ENCODE measurements at regions not wholly inside any gene's neighbourhood (a gene's known extent, or its start where the extent isn't known, plus 50 kb on each side); places are given as distances from the start of the nearest gene placed in this dataset.

DNA sequence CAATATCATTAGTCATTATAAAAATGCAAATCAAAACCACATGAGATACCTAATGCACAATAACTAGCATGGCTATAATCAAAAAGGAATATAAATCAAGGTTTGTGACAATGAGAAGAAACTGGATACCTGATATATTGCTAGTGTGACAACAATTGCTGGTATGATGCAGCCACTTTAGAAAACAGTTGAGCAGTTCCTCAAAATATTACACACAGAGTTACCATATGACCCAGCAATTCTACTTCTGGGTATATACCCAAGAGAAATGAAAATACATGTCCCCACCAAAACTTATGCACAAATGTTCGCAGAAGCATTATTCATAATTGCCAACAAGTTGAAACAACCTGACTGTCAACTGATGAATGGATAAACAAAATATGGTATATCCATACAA is 339.7 kb upstream of the POU5F2 start:
- no peak for DNase-seq (ENCODE audit: low spot score in 2 of 2, unreplicated experiment in 2 of 2)
- Mint-ChIP-seq H3K9me3 (peaks cover 24% of the 10 kb centered on the region), H3K4me3 (no peak overlapping the region), H3K36me3 (peaks cover 2% of the 10 kb centered on the region), H3K27me3 (ENCODE audit: low read depth) (no peaks in the 10 kb centered on the region), H3K4me1 (no peaks in the 10 kb centered on the region), H3K27ac (no peak overlapping the region)
- TF ChIP-seq CTCF (IDR thresholded peaks at IDR 0.05; ENCODE audit: unreplicated experiment): no peak

GRCh38 chr5:94080390-94080789 is 339.0 kb upstream of the POU5F2 start:
- no peaks in the 10 kb centered on the region for H3K27me3 Mint-ChIP-seq (ENCODE audit: low read depth)
- no peak overlapping the region for H3K4me3 Mint-ChIP-seq
- no peak for DNase-seq (ENCODE audit: low spot score in 2 of 2, unreplicated experiment in 2 of 2)
- H3K36me3 Mint-ChIP-seq: peaks cover 2% of the 10 kb centered on the region
- H3K27ac Mint-ChIP-seq: no peak overlapping the region
- TF ChIP-seq CTCF (IDR thresholded peaks at IDR 0.05; ENCODE audit: unreplicated experiment): no peak
- H3K9me3 Mint-ChIP-seq: peaks cover 18% of the 10 kb centered on the region
- H3K4me1 Mint-ChIP-seq: no peaks in the 10 kb centered on the region

DNA sequence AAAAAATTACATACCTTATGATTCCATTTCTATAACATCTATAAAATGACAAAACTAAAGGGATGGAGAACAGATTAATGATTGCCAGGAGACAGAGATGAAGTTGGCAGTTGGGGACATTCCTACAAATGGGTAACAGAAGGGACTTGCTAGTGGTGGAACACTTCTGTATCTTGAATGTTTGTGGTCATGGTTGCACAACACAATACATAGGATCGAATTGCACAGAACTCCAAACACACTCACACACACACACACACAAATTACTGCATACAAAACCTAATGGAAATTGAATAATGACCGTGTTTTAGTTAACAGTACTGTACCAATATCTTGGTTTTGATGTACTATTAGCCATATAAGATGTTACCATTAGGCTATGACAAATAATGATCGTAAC is 330.7 kb upstream of the POU5F2 start:
- TF ChIP-seq CTCF (IDR thresholded peaks at IDR 0.05; ENCODE audit: unreplicated experiment): no peak
- Mint-ChIP-seq H3K4me3 (no peak overlapping the region), H3K27ac (no peak overlapping the region), H3K27me3 (ENCODE audit: low read depth) (no peaks in the 10 kb centered on the region), H3K36me3 (peaks cover 10% of the 10 kb centered on the region), H3K4me1 (no peaks in the 10 kb centered on the region), H3K9me3 (peaks cover 20% of the 10 kb centered on the region)
- no peak for DNase-seq (ENCODE audit: low spot score in 2 of 2, unreplicated experiment in 2 of 2)

DNA sequence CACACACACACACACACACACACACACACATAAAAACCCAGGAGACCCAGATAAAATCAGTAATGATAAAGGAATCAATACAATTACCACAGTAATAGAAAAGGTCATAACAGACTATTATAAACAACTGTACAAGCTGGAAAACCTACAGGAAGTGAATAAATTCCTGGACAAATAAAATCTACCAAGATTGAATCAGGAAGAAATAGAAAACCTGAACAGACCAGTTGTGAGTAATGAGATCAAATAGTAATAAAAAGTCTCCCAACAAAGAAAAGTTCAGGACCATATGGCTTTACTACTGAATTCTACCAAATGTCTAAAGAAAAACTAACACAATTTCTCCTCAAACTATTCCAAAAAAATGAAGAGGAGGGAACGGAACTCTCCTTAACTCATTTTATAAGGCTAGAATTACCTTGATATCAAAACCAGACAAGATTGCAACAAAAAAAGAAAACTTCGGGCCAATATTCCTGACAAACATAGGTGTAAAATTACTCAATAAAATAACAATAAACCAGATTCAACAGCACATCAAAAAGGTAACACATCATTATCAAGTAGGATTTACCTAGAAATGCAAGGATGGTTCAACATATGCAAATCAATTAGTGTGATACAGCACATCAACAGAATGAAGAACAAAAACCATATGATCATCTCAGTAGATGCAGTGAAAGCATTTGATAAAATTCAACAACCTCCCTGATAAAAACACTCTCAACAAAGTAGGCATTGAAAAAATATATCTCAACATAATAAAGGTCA is 325.2 kb upstream of the POU5F2 start:
- Mint-ChIP-seq H3K9me3 (peaks cover 57% of the 10 kb centered on the region), H3K4me1 (no peaks in the 10 kb centered on the region), H3K27me3 (ENCODE audit: low read depth) (no peaks in the 10 kb centered on the region), H3K36me3 (peaks cover 44% of the 10 kb centered on the region), H3K27ac (no peak overlapping the region), H3K4me3 (no peak overlapping the region)
- DNase-seq (ENCODE audit: low spot score in 2 of 2, unreplicated experiment in 2 of 2): no peak
- TF ChIP-seq CTCF (IDR thresholded peaks at IDR 0.05; ENCODE audit: unreplicated experiment): no peak

GRCh38 chr5:94064025-94064424 is 322.6 kb upstream of the POU5F2 start:
- no peaks in the 10 kb centered on the region for H3K4me1 Mint-ChIP-seq
- no peak for DNase-seq (ENCODE audit: low spot score in 2 of 2, unreplicated experiment in 2 of 2)
- no peak overlapping the region for H3K4me3 Mint-ChIP-seq
- TF ChIP-seq CTCF (IDR thresholded peaks at IDR 0.05; ENCODE audit: unreplicated experiment): no peak
- H3K27ac Mint-ChIP-seq: no peak overlapping the region
- peaks cover 52% of the 10 kb centered on the region for H3K9me3 Mint-ChIP-seq
- H3K36me3 Mint-ChIP-seq: peaks cover 51% of the 10 kb centered on the region
- no peaks in the 10 kb centered on the region for H3K27me3 Mint-ChIP-seq (ENCODE audit: low read depth)
